ENCODE measurements at regions not wholly inside any gene's neighbourhood (a gene's known extent, or its start where the extent isn't known, plus 50 kb on each side); places are given as distances from the start of the nearest gene placed in this dataset.

DNA sequence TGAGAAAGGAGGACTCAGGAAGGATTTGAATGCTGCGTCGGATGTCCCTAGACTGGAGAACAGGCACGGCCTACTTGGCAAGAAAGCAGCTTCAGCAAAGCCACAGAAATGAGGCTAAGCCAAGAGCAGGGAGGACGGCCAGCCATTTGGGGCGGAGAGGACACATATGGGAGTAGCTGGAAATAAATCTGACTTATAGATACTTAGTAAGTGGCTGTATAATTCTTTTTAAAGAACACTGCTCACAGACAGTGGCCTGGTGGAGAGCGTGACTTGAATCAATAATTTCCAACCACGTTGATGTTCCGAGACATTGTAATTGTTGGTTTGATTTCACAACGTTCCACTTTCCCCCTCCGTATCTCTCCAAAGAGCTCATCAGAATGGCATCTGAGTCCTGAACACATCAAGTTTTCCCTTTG lies 67.7 kb upstream of the JCAD start:
- no peaks in the 10 kb centered on the region for H3F3A ChIP-seq (ENCODE audit: control insufficient read depth, insufficient read depth)
- no peak overlapping the region for H3K4me2 ChIP-seq (ENCODE audit: low read length)
- no peaks in the 10 kb centered on the region for H3K79me2 ChIP-seq (ENCODE audit: control insufficient read depth, low read length)
- H4K20me1 ChIP-seq (ENCODE audit: control insufficient read depth, insufficient read depth, low read depth, low read length): no peaks in the 10 kb centered on the region
- TF ChIP-seq EZH2phosphoT487 (IDR thresholded peaks at IDR 0.05; ENCODE audit: borderline replicate concordance, low read length): no peak
- TF ChIP-seq, protein P1, sequence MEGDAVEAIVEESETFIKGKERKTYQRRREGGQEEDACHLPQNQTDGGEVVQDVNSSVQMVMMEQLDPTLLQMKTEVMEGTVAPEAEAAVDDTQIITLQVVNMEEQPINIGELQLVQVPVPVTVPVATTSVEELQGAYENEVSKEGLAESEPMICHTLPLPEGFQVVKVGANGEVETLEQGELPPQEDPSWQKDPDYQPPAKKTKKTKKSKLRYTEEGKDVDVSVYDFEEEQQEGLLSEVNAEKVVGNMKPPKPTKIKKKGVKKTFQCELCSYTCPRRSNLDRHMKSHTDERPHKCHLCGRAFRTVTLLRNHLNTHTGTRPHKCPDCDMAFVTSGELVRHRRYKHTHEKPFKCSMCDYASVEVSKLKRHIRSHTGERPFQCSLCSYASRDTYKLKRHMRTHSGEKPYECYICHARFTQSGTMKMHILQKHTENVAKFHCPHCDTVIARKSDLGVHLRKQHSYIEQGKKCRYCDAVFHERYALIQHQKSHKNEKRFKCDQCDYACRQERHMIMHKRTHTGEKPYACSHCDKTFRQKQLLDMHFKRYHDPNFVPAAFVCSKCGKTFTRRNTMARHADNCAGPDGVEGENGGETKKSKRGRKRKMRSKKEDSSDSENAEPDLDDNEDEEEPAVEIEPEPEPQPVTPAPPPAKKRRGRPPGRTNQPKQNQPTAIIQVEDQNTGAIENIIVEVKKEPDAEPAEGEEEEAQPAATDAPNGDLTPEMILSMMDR (IDR thresholded peaks at IDR 0.05; ENCODE audit: low read depth, low read length, poor library complexity, severe bottlenecking): no peak
- no peak overlapping the region for H3K27ac ChIP-seq (ENCODE audit: low read depth, low read length)
- no peaks in the 10 kb centered on the region for H3K4me1 ChIP-seq (ENCODE audit: control insufficient read depth, low read length)
- H3K27me3 ChIP-seq (ENCODE audit: control insufficient read depth, low read length): peaks cover 6% of the 10 kb centered on the region; the same call in 1 of the 2 replicates
- H3K9me2 ChIP-seq (replicated peaks; ENCODE audit: control insufficient read depth, low read length): no peaks in the 10 kb centered on the region
- H3K4me3 ChIP-seq (ENCODE audit: low read length): no peak overlapping the region
- H3K36me3 ChIP-seq (ENCODE audit: control insufficient read depth, low read length): no peaks in the 10 kb centered on the region
- H3K9me3 ChIP-seq (ENCODE audit: control insufficient read depth, insufficient read depth, low read length): no peaks in the 10 kb centered on the region

DNA sequence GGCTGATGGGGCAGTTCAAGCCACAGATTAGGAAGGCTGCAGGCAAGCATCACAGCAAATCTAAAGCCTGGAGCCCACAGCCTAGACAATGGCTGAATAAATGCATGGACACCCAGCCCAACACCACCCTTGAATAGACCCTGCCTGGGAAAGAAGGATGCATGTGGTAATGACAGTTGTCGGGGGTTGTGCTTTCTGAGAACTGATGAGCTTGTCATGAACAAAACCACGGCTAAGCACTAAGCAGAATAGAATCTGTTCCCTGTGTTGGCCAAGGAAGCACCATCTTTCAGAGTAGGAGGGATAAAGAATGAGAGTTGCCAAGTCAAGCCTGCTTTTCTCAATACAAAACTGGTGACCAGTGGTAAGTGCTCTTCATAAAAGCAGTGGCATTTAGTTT lies 66.1 kb upstream of the JCAD start:
- Histone ChIP-seq H3K27me3 (ENCODE audit: control insufficient read depth, low read length) (peaks cover 6% of the 10 kb centered on the region; the same call in 1 of the 2 replicates), H3F3A (ENCODE audit: control insufficient read depth, insufficient read depth) (no peaks in the 10 kb centered on the region), H3K4me1 (ENCODE audit: control insufficient read depth, low read length) (no peaks in the 10 kb centered on the region), H3K36me3 (ENCODE audit: control insufficient read depth, low read length) (no peaks in the 10 kb centered on the region), H4K20me1 (ENCODE audit: control insufficient read depth, insufficient read depth, low read depth, low read length) (no peaks in the 10 kb centered on the region), H3K9me3 (ENCODE audit: control insufficient read depth, insufficient read depth, low read length) (no peaks in the 10 kb centered on the region), H3K79me2 (ENCODE audit: control insufficient read depth, low read length) (no peaks in the 10 kb centered on the region), H3K9me2 (replicated peaks; ENCODE audit: control insufficient read depth, low read length) (no peaks in the 10 kb centered on the region), H3K27ac (ENCODE audit: low read depth, low read length) (no peak overlapping the region), H3K4me2 (ENCODE audit: low read length) (no peak overlapping the region), H3K4me3 (ENCODE audit: low read length) (no peak overlapping the region)
- TF ChIP-seq, protein P1 (IDR thresholded peaks at IDR 0.05; ENCODE audit: low read depth, low read length, poor library complexity, severe bottlenecking): no peak
- no peak for TF ChIP-seq EZH2phosphoT487 (IDR thresholded peaks at IDR 0.05; ENCODE audit: borderline replicate concordance, low read length)

DNA sequence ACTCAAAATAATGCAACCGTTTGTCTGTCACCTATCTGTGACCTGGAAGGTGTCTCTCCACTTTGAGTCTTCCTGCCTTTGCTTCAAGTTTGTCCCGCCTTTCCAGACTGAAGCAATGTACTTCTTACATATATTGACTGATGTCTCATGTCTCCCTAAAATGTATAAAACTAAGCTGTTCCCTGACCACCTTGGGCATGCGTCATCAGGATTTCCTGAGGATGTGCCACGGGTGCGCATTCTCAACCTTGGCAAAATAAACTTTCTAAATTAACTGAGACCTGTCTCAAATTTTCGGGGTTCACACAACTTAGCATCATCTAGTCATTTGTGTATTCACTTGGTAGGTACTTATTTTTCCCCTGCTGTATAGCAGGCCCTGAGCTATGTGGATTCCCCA lies 65.3 kb upstream of the JCAD start:
- TF ChIP-seq, protein P1 (IDR thresholded peaks at IDR 0.05; ENCODE audit: low read depth, low read length, poor library complexity, severe bottlenecking): no peak
- TF ChIP-seq EZH2phosphoT487 (IDR thresholded peaks at IDR 0.05; ENCODE audit: borderline replicate concordance, low read length): no peak
- H3K27ac ChIP-seq (ENCODE audit: low read depth, low read length): no peak overlapping the region
- no peaks in the 10 kb centered on the region for H3K79me2 ChIP-seq (ENCODE audit: control insufficient read depth, low read length)
- H3K27me3 ChIP-seq (ENCODE audit: control insufficient read depth, low read length): peaks cover 6% of the 10 kb centered on the region; the same call in 1 of the 2 replicates
- H3K4me1 ChIP-seq (ENCODE audit: control insufficient read depth, low read length): no peaks in the 10 kb centered on the region
- H3K4me2 ChIP-seq (ENCODE audit: low read length): no peak overlapping the region
- no peaks in the 10 kb centered on the region for H3K36me3 ChIP-seq (ENCODE audit: control insufficient read depth, low read length)
- no peak overlapping the region for H3K4me3 ChIP-seq (ENCODE audit: low read length)
- no peaks in the 10 kb centered on the region for H3F3A ChIP-seq (ENCODE audit: control insufficient read depth, insufficient read depth)
- no peaks in the 10 kb centered on the region for H3K9me2 ChIP-seq (replicated peaks; ENCODE audit: control insufficient read depth, low read length)
- no peaks in the 10 kb centered on the region for H3K9me3 ChIP-seq (ENCODE audit: control insufficient read depth, insufficient read depth, low read length)
- H4K20me1 ChIP-seq (ENCODE audit: control insufficient read depth, insufficient read depth, low read depth, low read length): no peaks in the 10 kb centered on the region
